T47D (cell line): ENCODE measurements at regions not wholly inside any gene's neighbourhood (a gene's known extent, or its start where the extent isn't known, plus 50 kb on each side); places are given as distances from the start of the nearest gene placed in this dataset.
"Not testable (repeated sequence)": the region's sequence is repeated elsewhere in the genome, so short reads cannot be mapped to it uniquely, and the experiment has no call there.

Source experiments
- DNase-seq, 2 experiments: peaks; one replicate each; pipeline versions ENCODE4 v3.0.0 to v3.0.0-alpha.2; 2011 to 2012; ENCODE audit warnings: low read depth in 1 of 2, low spot score in 1 of 2
- JUND ChIP-seq: IDR thresholded peaks from 2 replicates; pipeline ENCODE4 v1.6.1; 2012; ENCODE audit warnings: low read depth
- in situ Hi-C: cut with HindIII; loops from 2 replicates; pipeline ENCODE4 v1.10.0; 2016; ENCODE audit warnings: low sequenced_read_pairs, low pct_unique_long_range_greater_than_20kb

GRCh38 chr12:114555451-114555850, 128.5 kb downstream of the TBX3 start:
- peak in 1 of 2 experiments; percentile 44 for DNase-seq
- TF ChIP-seq JUND = no peak
- in situ Hi-C loops = no loop called here

- no peak for DNase-seq
- no peak for TF ChIP-seq JUND
- in situ Hi-C loops = no loop called here
These were observed 136.3 kb downstream of the TBX3 start for GRCh38 chr12:114547636-114548035.

GRCh38 chr12:114530417-114530816, 124.5 kb upstream of the TBX5 start:
- in situ Hi-C loops = no loop called here
- peak in 1 of 2 experiments; percentile 87 for DNase-seq
- TF ChIP-seq JUND = peak; percentile 71

GRCh38 chr12:114529966-114530365, 124.0 kb upstream of the TBX5 start:
- in situ Hi-C loops = no loop called here
- no peak for TF ChIP-seq JUND
- peak in 1 of 2 experiments; percentile 66 for DNase-seq

- in situ Hi-C loops = no loop called here
- no peak; the same call in 1 of the 2 replicates for TF ChIP-seq JUND
- DNase-seq = peak in 1 of 2 experiments; percentile 89
These were observed 122.8 kb upstream of the TBX5 start for GRCh38 chr12:114528766-114529165.

- in situ Hi-C loops, DNase-seq: not testable (repeated sequence)
These were observed 115.2 kb upstream of the TBX5 start for GRCh38 chr12:114521160-114521559.

DNA sequence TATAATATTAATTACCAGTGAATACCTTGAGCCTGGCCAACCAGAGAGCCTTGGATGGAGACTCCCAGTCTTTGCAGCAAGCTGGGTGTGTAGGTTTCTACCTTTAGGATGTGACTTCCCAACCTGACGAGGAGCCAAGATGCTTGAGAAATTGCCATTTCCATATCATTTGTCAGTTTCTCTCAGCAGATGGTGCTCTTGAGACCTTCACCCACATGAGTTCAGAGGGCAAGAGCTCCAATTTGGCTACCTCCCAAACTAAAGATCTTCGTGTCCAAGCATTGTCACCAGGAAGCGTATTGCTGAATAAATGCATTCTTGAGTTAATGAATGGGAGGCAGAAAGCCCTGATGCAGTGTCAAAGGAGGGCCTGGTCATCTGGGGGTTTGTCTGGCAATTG, 106.4 kb upstream of the TBX5 start:
- TF ChIP-seq JUND = no peak
- peak in 1 of 2 experiments; percentile 53 for DNase-seq
- in situ Hi-C loops = no loop called here

- no peak for TF ChIP-seq JUND
- DNase-seq = peak; percentile 76 to 87
- in situ Hi-C loops = no loop called here
These were observed 102.7 kb upstream of the TBX5 start for GRCh38 chr12:114508529-114509129.

GRCh38 chr12:114506651-114507050, 100.7 kb upstream of the TBX5 start:
- DNase-seq = no peak
- no peak for TF ChIP-seq JUND
- in situ Hi-C loops = no loop called here

DNA sequence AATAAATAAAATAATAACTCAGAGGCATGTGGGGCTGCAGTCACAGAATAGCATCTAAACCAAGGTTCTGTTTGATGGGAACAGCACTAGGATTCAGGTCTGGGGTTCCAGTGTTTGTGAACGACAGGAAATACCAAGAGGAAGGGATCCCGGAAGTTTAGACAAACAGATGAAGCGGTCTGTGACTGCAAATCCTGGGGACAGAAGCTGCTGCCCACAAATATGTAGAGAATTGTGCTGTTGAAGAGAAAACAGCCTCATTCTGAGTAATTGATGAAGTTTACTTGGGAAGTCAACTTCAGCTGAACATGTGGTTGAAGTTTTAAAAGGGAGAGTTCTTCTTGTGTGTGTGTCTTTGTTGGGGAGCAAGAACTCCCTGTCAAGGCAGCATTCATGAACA, 98.4 kb upstream of the TBX5 start:
- DNase-seq = no peak
- in situ Hi-C loops = no loop called here
- no peak for TF ChIP-seq JUND

DNA sequence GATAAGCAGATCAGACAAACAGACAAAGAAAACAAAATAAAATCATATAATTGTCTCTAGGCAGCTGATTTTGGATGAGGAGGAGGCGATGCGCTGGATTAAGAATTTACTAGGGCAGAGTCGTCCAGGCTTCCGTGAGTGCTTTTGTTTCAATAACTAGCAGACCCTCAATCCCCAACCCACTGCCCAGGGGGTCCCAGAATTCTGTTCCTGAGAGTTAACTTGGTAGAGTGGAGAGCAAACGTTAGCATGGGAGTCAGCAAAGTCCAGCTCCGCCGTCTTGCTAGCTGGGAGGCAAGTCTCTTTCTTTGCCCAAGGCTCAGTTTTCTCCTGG, 95.5 kb upstream of the TBX5 start:
- in situ Hi-C loops = no loop called here
- no peak for DNase-seq
- no peak for TF ChIP-seq JUND

GRCh38 chr12:114500775-114501473, 95.0 kb upstream of the TBX5 start:
- TF ChIP-seq JUND = no peak
- no peak for DNase-seq
- in situ Hi-C loops = no loop called here

DNA sequence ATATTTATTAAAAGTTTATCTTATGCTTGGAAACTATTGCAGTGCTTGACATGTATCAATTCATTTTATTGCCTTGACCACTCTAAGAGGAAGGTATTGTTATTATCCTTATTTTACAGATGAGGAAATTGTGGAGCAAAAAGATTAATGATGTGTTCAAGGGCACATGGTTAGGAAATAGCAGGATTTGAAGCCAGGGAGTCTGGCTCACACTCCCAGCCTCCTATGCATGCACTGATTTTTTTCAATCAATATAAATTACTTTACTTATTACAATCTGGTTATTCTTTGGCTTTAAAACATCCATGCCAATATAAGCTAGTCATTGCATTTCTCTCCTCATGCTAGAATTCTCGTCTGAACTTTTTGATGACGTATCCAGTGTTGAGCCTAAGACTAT, 94.2 kb upstream of the TBX5 start:
- no peak for TF ChIP-seq JUND
- no peak for DNase-seq
- in situ Hi-C loops = no loop called here

GRCh38 chr12:114499338-114499737, 93.4 kb upstream of the TBX5 start:
- TF ChIP-seq JUND = no peak
- no peak for DNase-seq
- in situ Hi-C loops = no loop called here
